KOPT-K1 (cell line): ENCODE measurements at regions not wholly inside any gene's neighbourhood (a gene's known extent, or its start where the extent isn't known, plus 50 kb on each side); places are given as distances from the start of the nearest gene placed in this dataset.

Experiments used
- H3K27ac ChIP-seq: fragments of 200-600 bp; sonication (generic); 2 replicates; pipeline ENCODE4 v1.5.1; 2016; ENCODE audit warnings: antibody characterized with exemption, mild to moderate bottlenecking, low read depth, low read length; ENCODE audit not compliant: poor library complexity, severe bottlenecking
- H3K36me3 ChIP-seq: fragments of 200-600 bp; sonication (generic); 2 replicates; pipeline ENCODE4 v1.5.1; 2017; ENCODE audit warnings: antibody characterized with exemption, mild to moderate bottlenecking, low read length, moderate library complexity; ENCODE audit not compliant: insufficient read depth
- H3K9me3 ChIP-seq: fragments of 200-600 bp; sonication (generic); 2 replicates; pipeline ENCODE4 v1.5.1; 2017; ENCODE audit warnings: antibody characterized with exemption, low read length, mild to moderate bottlenecking; ENCODE audit not compliant: insufficient read depth, poor library complexity, severe bottlenecking

- Histone ChIP-seq H3K9me3 (no peaks in the 10 kb centered on the region), H3K36me3 (no peaks in the 10 kb centered on the region), H3K27ac (no peak overlapping the region)
These were observed 709.6 kb downstream of the GALR1 start for GRCh38 chr18:77959248-77959647.

GRCh38 chr18:77960791-77961410 is 711.3 kb downstream of the GALR1 start:
- H3K27ac ChIP-seq = no peak overlapping the region
- no peaks in the 10 kb centered on the region for H3K36me3 ChIP-seq
- H3K9me3 ChIP-seq = no peaks in the 10 kb centered on the region

GRCh38 chr18:77967071-77967470 is 717.4 kb downstream of the GALR1 start:
- H3K36me3 ChIP-seq = no peaks in the 10 kb centered on the region
- no peaks in the 10 kb centered on the region for H3K9me3 ChIP-seq
- H3K27ac ChIP-seq = no peak overlapping the region

- Histone ChIP-seq H3K36me3 (no peaks in the 10 kb centered on the region), H3K9me3 (no peaks in the 10 kb centered on the region), H3K27ac (no peak overlapping the region)
These were observed 718.1 kb downstream of the GALR1 start for GRCh38 chr18:77967791-77968190.

- no peaks in the 10 kb centered on the region for H3K36me3 ChIP-seq
- H3K27ac ChIP-seq = no peak overlapping the region
- no peaks in the 10 kb centered on the region for H3K9me3 ChIP-seq
These were observed 720.3 kb downstream of the GALR1 start for GRCh38 chr18:77969972-77970371.

GRCh38 chr18:77970814-77971213 is 721.2 kb downstream of the GALR1 start:
- H3K27ac ChIP-seq = no peak overlapping the region
- no peaks in the 10 kb centered on the region for H3K9me3 ChIP-seq
- H3K36me3 ChIP-seq = no peaks in the 10 kb centered on the region

GRCh38 chr18:77973745-77974144 is 724.1 kb downstream of the GALR1 start:
- Histone ChIP-seq H3K27ac (no peak overlapping the region), H3K9me3 (no peaks in the 10 kb centered on the region), H3K36me3 (no peaks in the 10 kb centered on the region)

GRCh38 chr18:77974329-77974728 is 724.7 kb downstream of the GALR1 start:
- no peak overlapping the region for H3K27ac ChIP-seq
- H3K9me3 ChIP-seq = no peaks in the 10 kb centered on the region
- H3K36me3 ChIP-seq = no peaks in the 10 kb centered on the region

GRCh38 chr18:77977331-77977730 is 727.7 kb downstream of the GALR1 start:
- Histone ChIP-seq H3K36me3 (no peaks in the 10 kb centered on the region), H3K9me3 (no peaks in the 10 kb centered on the region), H3K27ac (no peak overlapping the region)

GRCh38 chr18:77980275-77980674 is 730.6 kb downstream of the GALR1 start:
- Histone ChIP-seq H3K36me3 (no peaks in the 10 kb centered on the region), H3K27ac (no peak overlapping the region), H3K9me3 (no peaks in the 10 kb centered on the region)

- Histone ChIP-seq H3K27ac (no peak overlapping the region), H3K9me3 (no peaks in the 10 kb centered on the region), H3K36me3 (no peaks in the 10 kb centered on the region)
These were observed 732.2 kb downstream of the GALR1 start for GRCh38 chr18:77981874-77982273.

GRCh38 chr18:77983270-77983669 is 733.6 kb downstream of the GALR1 start:
- Histone ChIP-seq H3K27ac (no peak overlapping the region), H3K36me3 (no peaks in the 10 kb centered on the region), H3K9me3 (no peaks in the 10 kb centered on the region)

GRCh38 chr18:77984178-77984577 is 734.5 kb downstream of the GALR1 start:
- H3K9me3 ChIP-seq = no peaks in the 10 kb centered on the region
- no peak overlapping the region for H3K27ac ChIP-seq
- H3K36me3 ChIP-seq = no peaks in the 10 kb centered on the region

- H3K36me3 ChIP-seq = no peaks in the 10 kb centered on the region
- no peaks in the 10 kb centered on the region for H3K9me3 ChIP-seq
- no peak overlapping the region for H3K27ac ChIP-seq
These were observed 735.2 kb downstream of the GALR1 start for GRCh38 chr18:77984833-77985232.

- Histone ChIP-seq H3K36me3 (no peaks in the 10 kb centered on the region), H3K27ac (no peak overlapping the region), H3K9me3 (no peaks in the 10 kb centered on the region)
These were observed 736.1 kb downstream of the GALR1 start for GRCh38 chr18:77985526-77986281.

- Histone ChIP-seq H3K36me3 (no peaks in the 10 kb centered on the region), H3K27ac (no peak overlapping the region), H3K9me3 (no peaks in the 10 kb centered on the region)
These were observed 740.5 kb downstream of the GALR1 start for GRCh38 chr18:77990131-77990530.
